SK-N-MC (cell line): ENCODE measurements at regions not wholly inside any gene's neighbourhood (a gene's known extent, or its start where the extent isn't known, plus 50 kb on each side); places are given as distances from the start of the nearest gene placed in this dataset.
"Not testable (repeated sequence)": the region's sequence is repeated elsewhere in the genome, so short reads cannot be mapped to it uniquely, and the experiment has no call there.

Experiments
- DNase-seq: peaks from one replicate; pipeline ENCODE4 v3.0.0-alpha.2; 2011; ENCODE audit warnings: low read depth, low spot score
- H3K27ac ChIP-seq: fragments of 200-600 bp; sonication (generic); 2 replicates; pipeline ENCODE4 v1.5.1; 2016; ENCODE audit warnings: mixed run types
- H3K36me3 ChIP-seq: fragments of 200-600 bp; sonication (generic); 2 replicates; pipeline ENCODE4 v1.6.1; 2017; ENCODE audit warnings: antibody characterized with exemption, low read length, mixed read lengths; ENCODE audit not compliant: insufficient read depth
- H3K4me3 ChIP-seq: fragments of 200-600 bp; sonication (generic); 2 replicates; pipeline ENCODE4 v1.5.1; 2016
- H3K9ac ChIP-seq: fragments of 200-600 bp; sonication (generic); 2 replicates; pipeline ENCODE4 v1.8.0; 2017; ENCODE audit warnings: mixed run types, mixed read lengths; ENCODE audit not compliant: insufficient read length
- H3K9me3 ChIP-seq: fragments of 200-600 bp; sonication (generic); 2 replicates; pipeline ENCODE4 v1.6.1; 2017; ENCODE audit warnings: low read depth, mild to moderate bottlenecking, antibody characterized with exemption, low read length, moderate library complexity, mixed read lengths
- EZH2 ChIP-seq: fragments of 200-600 bp; sonication (generic); IDR thresholded peaks from one replicate; pipeline ENCODE4 v1.6.1; 2017; ENCODE audit warnings: antibody characterized with exemption
- FOXP2 ChIP-seq: optimal IDR thresholded peaks from 2 replicates; pipeline ENCODE3; 2011; ENCODE audit warnings: mild to moderate bottlenecking, moderate library complexity; ENCODE audit not compliant: insufficient read depth; ENCODE audit errors: extremely low read length, control extremely low read depth
- POLR2AphosphoS5 ChIP-seq: IDR thresholded peaks from 2 replicates; pipeline ENCODE4 v1.6.1; 2012; ENCODE audit warnings: mild to moderate bottlenecking, low read depth, low read length, borderline replicate concordance

- Histone ChIP-seq H3K36me3 (no peaks in the 10 kb centered on the region), H3K27ac (no peak overlapping the region), H3K9me3 (peaks cover 6% of the 10 kb centered on the region; the same call in 1 of the 2 replicates), H3K9ac (no peak overlapping the region), H3K4me3 (no peak overlapping the region)
- no peak for DNase-seq
- TF ChIP-seq FOXP2: no peak
- no peak for TF ChIP-seq POLR2AphosphoS5
- no peak for TF ChIP-seq EZH2
Measured at GRCh38 chr6:6952484-6952883, 155.3 kb upstream of the RREB1 start.

GRCh38 chr6:6952927-6953326 is 154.8 kb upstream of the RREB1 start:
- not testable (repeated sequence) for DNase-seq, H3K27ac ChIP-seq, H3K9ac ChIP-seq, H3K36me3 ChIP-seq, H3K9me3 ChIP-seq, H3K4me3 ChIP-seq

- no peak for DNase-seq
Measured at GRCh38 chr6:6960571-6961251, 147.1 kb upstream of the RREB1 start.

GRCh38 chr6:6962086-6962485 is 145.7 kb upstream of the RREB1 start:
- no peaks in the 10 kb centered on the region for H3K36me3 ChIP-seq
- H3K9ac ChIP-seq: no peak overlapping the region
- H3K9me3 ChIP-seq: no peaks in the 10 kb centered on the region
- H3K27ac ChIP-seq: no peak overlapping the region
- H3K4me3 ChIP-seq: no peak overlapping the region
- no peak for DNase-seq
- TF ChIP-seq EZH2 (no peak), FOXP2 (no peak), POLR2AphosphoS5 (no peak)

More at GRCh38 chr6:6960571-6961251, 147.1 kb upstream of the RREB1 start:
- Histone ChIP-seq H3K9me3 (no peaks in the 10 kb centered on the region), H3K4me3 (no peak overlapping the region), H3K36me3 (no peaks in the 10 kb centered on the region), H3K9ac (no peak overlapping the region), H3K27ac (no peak overlapping the region)
- TF ChIP-seq POLR2AphosphoS5 (no peak), FOXP2 (no peak), EZH2 (no peak)

- TF ChIP-seq FOXP2 (no peak), EZH2 (no peak), POLR2AphosphoS5 (no peak)
- Histone ChIP-seq H3K4me3 (no peak overlapping the region), H3K9me3 (no peaks in the 10 kb centered on the region), H3K27ac (no peak overlapping the region), H3K9ac (no peak overlapping the region), H3K36me3 (no peaks in the 10 kb centered on the region)
- no peak for DNase-seq
Measured at GRCh38 chr6:6962699-6963098, 145.1 kb upstream of the RREB1 start.

- not testable (repeated sequence) for H3K36me3 ChIP-seq, H3K27ac ChIP-seq, H3K9ac ChIP-seq, H3K4me3 ChIP-seq, DNase-seq, H3K9me3 ChIP-seq
Measured at GRCh38 chr6:6963390-6963789, 144.4 kb upstream of the RREB1 start.

GRCh38 chr6:6964675-6965074 is 143.1 kb upstream of the RREB1 start:
- no peak for TF ChIP-seq POLR2AphosphoS5
- TF ChIP-seq EZH2: no peak
- TF ChIP-seq FOXP2: no peak
- Histone ChIP-seq H3K9me3 (no peaks in the 10 kb centered on the region), H3K4me3 (no peak overlapping the region), H3K27ac (no peak overlapping the region), H3K9ac (no peak overlapping the region), H3K36me3 (no peaks in the 10 kb centered on the region)
- DNase-seq: no peak

- no peak overlapping the region for H3K4me3 ChIP-seq
- H3K36me3 ChIP-seq: no peaks in the 10 kb centered on the region
- no peak for TF ChIP-seq FOXP2
- TF ChIP-seq EZH2: no peak
- TF ChIP-seq POLR2AphosphoS5: no peak
- no peak for DNase-seq
- H3K9ac ChIP-seq: no peak overlapping the region
- no peaks in the 10 kb centered on the region for H3K9me3 ChIP-seq
- no peak overlapping the region for H3K27ac ChIP-seq
Measured at GRCh38 chr6:6966127-6966526, 141.6 kb upstream of the RREB1 start.

- Histone ChIP-seq H3K27ac (no peak overlapping the region), H3K4me3 (no peak overlapping the region), H3K9me3 (no peaks in the 10 kb centered on the region), H3K9ac (no peak overlapping the region), H3K36me3 (no peaks in the 10 kb centered on the region)
- DNase-seq: no peak
- TF ChIP-seq EZH2 (no peak), POLR2AphosphoS5 (no peak), FOXP2 (no peak)
Measured at GRCh38 chr6:6966569-6966968, 141.2 kb upstream of the RREB1 start.
